ENCODE measurements at regions not wholly inside any gene's neighbourhood (a gene's known extent, or its start where the extent isn't known, plus 50 kb on each side); places are given as distances from the start of the nearest gene placed in this dataset.
"Not testable (repeated sequence)": the region's sequence is repeated elsewhere in the genome, so short reads cannot be mapped to it uniquely, and the experiment has no call there.

GRCh38 chr4:144421839-144422565 lies 224.0 kb upstream of the HHIP start:
- TF ChIP-seq POLR2AphosphoS5 (IDR thresholded peaks at IDR 0.05) (no peak), CTCF (IDR thresholded peaks at IDR 0.05) (no peak), POLR2A (IDR thresholded peaks at IDR 0.05) (no peak), EP300 (IDR thresholded peaks at IDR 0.05) (no peak)
- Histone ChIP-seq H3K27ac (no peak overlapping the region), H3K27me3 (no peaks in the 10 kb centered on the region), H3K9me3 (no peaks in the 10 kb centered on the region), H3K4me3 (no peak overlapping the region), H3K4me1 (no peaks in the 10 kb centered on the region), H3K36me3 (no peaks in the 10 kb centered on the region)
- 37 to 46% (median 42%) methylated on average over 3 of the region's 3 CpGs for WGBS, 5 donors
- DNase-seq = no peak
- intact Hi-C loops (cut with DNase I; ENCODE audit: low total_unique reads) = no loop called here

- Histone ChIP-seq H3K4me3 (no peak overlapping the region), H3K27me3 (no peaks in the 10 kb centered on the region), H3K36me3 (no peaks in the 10 kb centered on the region), H3K4me1 (no peaks in the 10 kb centered on the region), H3K27ac (no peak overlapping the region), H3K9me3 (no peaks in the 10 kb centered on the region)
- TF ChIP-seq POLR2A (IDR thresholded peaks at IDR 0.05) (no peak), EP300 (IDR thresholded peaks at IDR 0.05) (no peak), CTCF (IDR thresholded peaks at IDR 0.05) (no peak), POLR2AphosphoS5 (IDR thresholded peaks at IDR 0.05) (no peak)
- no peak for DNase-seq
- intact Hi-C loops (cut with DNase I; ENCODE audit: low total_unique reads) = no loop called here
Observed at GRCh38 chr4:144423930-144424329, 222.0 kb upstream of the HHIP start.

GRCh38 chr4:144426023-144426422 lies 219.9 kb upstream of the HHIP start:
- DNase-seq; H3K27ac ChIP-seq; intact Hi-C loops (cut with DNase I; ENCODE audit: low total_unique reads); H3K27me3 ChIP-seq; H3K4me1 ChIP-seq; H3K9me3 ChIP-seq; H3K36me3 ChIP-seq; H3K4me3 ChIP-seq: not testable (repeated sequence)
- 84 to 94% (median 88%) methylated on average over 11 of the region's 11 CpGs for WGBS, 5 donors

- TF ChIP-seq POLR2A (IDR thresholded peaks at IDR 0.05) = no peak
- TF ChIP-seq CTCF (IDR thresholded peaks at IDR 0.05) = no peak
- TF ChIP-seq EP300 (IDR thresholded peaks at IDR 0.05) = no peak
- no peak for TF ChIP-seq POLR2AphosphoS5 (IDR thresholded peaks at IDR 0.05)
- no peaks in the 10 kb centered on the region for H3K27me3 ChIP-seq
- peaks cover 0 to 9% (median 0%) of the 10 kb centered on the region in 4 donors for H3K9me3 ChIP-seq
- H3K36me3 ChIP-seq = no peaks in the 10 kb centered on the region
- WGBS, 5 donors = 66 to 76% (median 68%) methylated on average over 3 of the region's 3 CpGs
- intact Hi-C loops (cut with DNase I; ENCODE audit: low total_unique reads) = no loop called here
- no peak overlapping the region for H3K27ac ChIP-seq
- H3K4me1 ChIP-seq = no peaks in the 10 kb centered on the region
- DNase-seq = no peak
- H3K4me3 ChIP-seq = no peak overlapping the region
Observed at GRCh38 chr4:144442713-144443112, 203.2 kb upstream of the HHIP start.

GRCh38 chr4:144449611-144450010 lies 196.3 kb upstream of the HHIP start:
- WGBS, 5 donors = 67 to 88% (median 75%) methylated on average over 10 of the region's 10 CpGs
- no peak for TF ChIP-seq CTCF (IDR thresholded peaks at IDR 0.05)
- TF ChIP-seq POLR2AphosphoS5 (IDR thresholded peaks at IDR 0.05) = no peak
- no peak for TF ChIP-seq POLR2A (IDR thresholded peaks at IDR 0.05)
- Histone ChIP-seq H3K27me3 (no peaks in the 10 kb centered on the region), H3K9me3 (peaks cover 0 to 5% (median 0%) of the 10 kb centered on the region in 4 donors), H3K4me3 (no peak overlapping the region), H3K4me1 (no peaks in the 10 kb centered on the region), H3K36me3 (no peaks in the 10 kb centered on the region), H3K27ac (no peak overlapping the region)
- peak in 1 of 2 donors; percentile 5 for DNase-seq
- intact Hi-C loops (cut with DNase I; ENCODE audit: low total_unique reads) = no loop called here
